ENCODE measurements at regions not wholly inside any gene's neighbourhood (a gene's known extent, or its start where the extent isn't known, plus 50 kb on each side); places are given as distances from the start of the nearest gene placed in this dataset.

GRCh38 chr9:28215536-28216299 lies 642.4 kb upstream of the C9orf72 start:
- TF ChIP-seq POLR2A (IDR thresholded peaks at IDR 0.05; ENCODE audit: low read length) (no peak), GATA1 (IDR thresholded peaks at IDR 0.05; ENCODE audit: low read depth, low read length) (no peak)

Data from erythroblast (primary cell).